ENCODE measurements at regions not wholly inside any gene's neighbourhood (a gene's known extent, or its start where the extent isn't known, plus 50 kb on each side); places are given as distances from the start of the nearest gene placed in this dataset.

DNA sequence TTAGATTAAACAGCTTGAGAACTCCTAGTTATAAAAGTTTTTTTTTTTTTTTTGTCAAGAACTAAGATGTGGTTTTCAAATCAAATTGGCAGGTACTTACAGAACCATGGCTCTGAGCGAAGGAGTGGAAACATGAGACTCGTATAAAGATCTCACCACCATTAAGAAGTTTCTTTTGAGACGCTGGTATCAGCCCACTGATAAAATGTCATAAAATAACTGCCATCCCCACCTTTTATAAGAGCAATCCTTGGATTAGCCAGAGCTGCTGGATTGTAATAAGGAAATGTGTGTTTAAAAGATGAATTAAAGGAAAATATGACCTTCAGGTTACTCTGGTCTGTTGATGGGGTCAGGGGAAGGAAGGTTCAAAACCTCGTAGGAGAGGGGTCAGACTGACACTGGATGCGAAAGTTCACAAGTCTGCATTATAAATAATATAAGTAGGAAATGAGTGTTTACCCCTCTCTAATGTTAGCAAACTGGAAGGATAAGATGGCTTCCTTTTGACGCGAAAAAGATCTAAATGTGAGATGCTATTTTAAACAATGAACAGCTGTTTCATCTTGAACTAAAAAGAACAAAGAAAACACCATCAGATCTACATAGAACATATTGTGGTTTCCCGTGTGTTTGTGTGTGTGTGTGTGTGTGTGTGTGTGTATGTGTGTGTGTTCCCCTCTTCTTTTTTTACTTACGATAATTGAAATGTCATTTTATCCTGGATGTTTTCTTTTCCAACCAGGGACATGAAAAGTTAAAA, 386.8 kb upstream of the JAG1 start:
- in situ Hi-C loops (cut with HindIII; ENCODE audit: low sequenced_read_pairs) = no loop called here
- TF ChIP-seq, protein P1, sequence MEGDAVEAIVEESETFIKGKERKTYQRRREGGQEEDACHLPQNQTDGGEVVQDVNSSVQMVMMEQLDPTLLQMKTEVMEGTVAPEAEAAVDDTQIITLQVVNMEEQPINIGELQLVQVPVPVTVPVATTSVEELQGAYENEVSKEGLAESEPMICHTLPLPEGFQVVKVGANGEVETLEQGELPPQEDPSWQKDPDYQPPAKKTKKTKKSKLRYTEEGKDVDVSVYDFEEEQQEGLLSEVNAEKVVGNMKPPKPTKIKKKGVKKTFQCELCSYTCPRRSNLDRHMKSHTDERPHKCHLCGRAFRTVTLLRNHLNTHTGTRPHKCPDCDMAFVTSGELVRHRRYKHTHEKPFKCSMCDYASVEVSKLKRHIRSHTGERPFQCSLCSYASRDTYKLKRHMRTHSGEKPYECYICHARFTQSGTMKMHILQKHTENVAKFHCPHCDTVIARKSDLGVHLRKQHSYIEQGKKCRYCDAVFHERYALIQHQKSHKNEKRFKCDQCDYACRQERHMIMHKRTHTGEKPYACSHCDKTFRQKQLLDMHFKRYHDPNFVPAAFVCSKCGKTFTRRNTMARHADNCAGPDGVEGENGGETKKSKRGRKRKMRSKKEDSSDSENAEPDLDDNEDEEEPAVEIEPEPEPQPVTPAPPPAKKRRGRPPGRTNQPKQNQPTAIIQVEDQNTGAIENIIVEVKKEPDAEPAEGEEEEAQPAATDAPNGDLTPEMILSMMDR (IDR thresholded peaks at IDR 0.05; ENCODE audit: low read depth, low read length, missing control alignments) = no peak
- H3K4me3 ChIP-seq (ENCODE audit: low read depth, low read length) = no peak overlapping the region
- DNase-seq (ENCODE audit: low read depth) = no peak

DNA sequence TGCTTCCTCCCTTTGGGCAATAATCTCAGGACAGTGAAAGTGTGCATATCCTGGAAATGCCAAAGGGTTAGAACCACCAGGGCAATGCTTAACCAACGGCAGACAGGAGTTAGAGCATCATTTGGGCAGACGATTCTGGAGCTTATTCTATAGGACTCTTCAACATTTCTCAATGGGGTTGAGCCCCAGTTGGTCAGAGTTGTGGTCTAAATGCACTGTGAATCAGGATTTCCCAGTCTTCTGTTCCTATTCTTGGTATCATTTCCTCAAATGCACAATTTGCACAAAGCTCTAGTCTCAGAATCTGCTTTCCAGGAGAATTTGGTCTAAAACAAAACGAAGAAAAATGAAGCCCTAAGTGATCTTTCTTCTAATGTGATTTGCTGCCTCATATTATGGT, 389.6 kb upstream of the JAG1 start:
- H3K4me3 ChIP-seq (ENCODE audit: low read depth, low read length) = no peak overlapping the region
- no peak for DNase-seq (ENCODE audit: low read depth)
- TF ChIP-seq, protein P1 (IDR thresholded peaks at IDR 0.05; ENCODE audit: low read depth, low read length, missing control alignments) = no peak
- in situ Hi-C loops (cut with HindIII; ENCODE audit: low sequenced_read_pairs) = no loop called here

DNA sequence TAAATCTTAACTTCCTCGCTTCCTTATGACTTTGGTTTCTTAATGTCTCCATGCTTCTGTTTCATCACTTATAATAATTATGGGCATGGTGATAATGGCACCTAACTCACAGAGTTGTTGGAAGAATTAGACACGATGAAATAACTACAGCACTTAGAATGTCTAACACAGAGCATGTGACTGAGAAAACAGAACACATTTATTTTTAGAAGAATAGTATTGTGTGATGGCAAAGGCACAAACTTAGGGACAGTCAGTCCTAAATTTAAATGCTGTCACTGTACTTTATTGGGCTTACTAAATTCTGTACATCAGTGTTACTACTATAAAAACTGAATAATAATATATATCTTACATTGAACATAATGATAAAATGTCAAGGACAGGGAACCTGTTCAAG, 391.1 kb upstream of the JAG1 start:
- no peak for DNase-seq (ENCODE audit: low read depth)
- TF ChIP-seq, protein P1 (IDR thresholded peaks at IDR 0.05; ENCODE audit: low read depth, low read length, missing control alignments) = no peak
- in situ Hi-C loops (cut with HindIII; ENCODE audit: low sequenced_read_pairs) = no loop called here
- H3K4me3 ChIP-seq (ENCODE audit: low read depth, low read length) = no peak overlapping the region

DNA sequence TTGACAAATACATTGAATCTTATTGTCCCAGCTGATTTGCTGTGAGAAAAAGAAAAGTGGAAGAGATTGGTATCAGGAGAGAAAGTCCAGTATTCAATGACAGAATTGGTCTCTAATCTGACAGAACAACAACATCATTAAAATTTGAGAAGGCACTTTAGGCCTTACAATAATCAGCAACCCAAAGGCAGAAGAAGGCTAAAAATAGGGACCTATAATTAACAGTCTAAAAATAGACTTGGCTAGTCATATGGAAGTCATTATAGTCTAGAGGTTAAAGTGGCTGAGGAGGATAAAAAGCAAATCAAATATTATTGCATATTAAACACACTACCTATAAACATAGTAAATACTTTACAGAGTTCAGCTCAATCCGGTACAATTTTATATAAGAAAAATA, 393.6 kb upstream of the JAG1 start:
- H3K4me3 ChIP-seq (ENCODE audit: low read depth, low read length) = no peak overlapping the region
- TF ChIP-seq, protein P1 (IDR thresholded peaks at IDR 0.05; ENCODE audit: low read depth, low read length, missing control alignments) = no peak
- no peak for DNase-seq (ENCODE audit: low read depth)
- in situ Hi-C loops (cut with HindIII; ENCODE audit: low sequenced_read_pairs) = no loop called here

DNA sequence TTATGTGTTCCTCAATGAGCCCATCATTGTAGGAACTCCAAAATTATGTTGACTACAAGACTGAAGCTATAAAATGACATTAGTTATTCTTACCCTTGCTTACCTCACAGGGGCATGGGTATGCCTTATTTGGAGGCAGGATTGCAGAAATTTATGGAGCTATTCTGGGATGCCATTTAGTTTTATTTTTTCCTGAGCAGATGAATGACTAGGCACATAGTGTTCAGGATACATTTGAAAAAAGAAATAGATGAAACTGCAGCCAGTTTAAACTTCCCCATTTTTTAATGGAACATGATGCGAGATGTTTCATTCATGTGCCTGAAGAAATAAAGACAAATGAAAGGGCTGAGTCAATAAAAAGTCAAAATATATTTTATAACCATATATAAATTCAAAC, 399.2 kb upstream of the JAG1 start:
- DNase-seq (ENCODE audit: low read depth) = no peak
- in situ Hi-C loops (cut with HindIII; ENCODE audit: low sequenced_read_pairs) = no loop called here
- TF ChIP-seq, protein P1 (IDR thresholded peaks at IDR 0.05; ENCODE audit: low read depth, low read length, missing control alignments) = no peak
- H3K4me3 ChIP-seq (ENCODE audit: low read depth, low read length) = no peak overlapping the region

DNA sequence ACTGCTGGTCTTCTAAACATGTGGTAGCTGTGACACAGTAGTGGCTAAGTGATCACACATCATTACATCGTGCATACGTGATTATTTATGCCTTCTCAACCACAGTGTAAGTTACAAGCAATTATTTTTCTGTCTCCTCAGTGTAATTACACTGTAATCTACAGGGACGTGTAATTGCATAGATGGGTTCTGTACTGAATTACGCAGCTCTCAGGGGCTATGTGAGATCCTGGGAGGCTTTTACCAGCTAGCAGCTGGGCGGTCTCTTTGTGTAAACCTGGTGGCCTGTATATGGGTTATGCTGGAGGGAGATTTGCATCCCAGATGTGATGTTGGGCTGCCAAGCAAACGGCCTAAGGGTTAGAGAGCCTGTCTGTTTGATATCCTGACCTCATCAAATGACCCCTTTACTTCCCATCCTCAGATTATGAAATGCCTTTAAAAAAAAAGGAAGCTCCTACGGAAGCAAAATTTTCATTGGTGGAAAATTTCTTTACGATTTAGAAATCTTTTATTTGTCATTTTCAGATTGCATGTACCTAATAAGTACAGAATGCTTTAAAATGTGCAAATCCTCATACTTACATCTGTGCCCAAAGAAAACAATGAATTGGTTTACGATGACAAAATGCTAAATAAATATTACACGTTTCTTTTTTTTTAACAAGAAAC, 402.8 kb upstream of the JAG1 start:
- in situ Hi-C loops (cut with HindIII; ENCODE audit: low sequenced_read_pairs) = no loop called here
- TF ChIP-seq, protein P1 (IDR thresholded peaks at IDR 0.05; ENCODE audit: low read depth, low read length, missing control alignments) = no peak
- H3K4me3 ChIP-seq (ENCODE audit: low read depth, low read length) = no peak overlapping the region
- no peak for DNase-seq (ENCODE audit: low read depth)

All from astrocyte of the cerebellum (primary cell).